ENCODE measurements at regions not wholly inside any gene's neighbourhood (a gene's known extent, or its start where the extent isn't known, plus 50 kb on each side); places are given as distances from the start of the nearest gene placed in this dataset.

- DNase-seq, result no peak
These were observed 125.3 kb upstream of the B3GAT1 start for GRCh38 chr11:134537296-134537695.

DNA sequence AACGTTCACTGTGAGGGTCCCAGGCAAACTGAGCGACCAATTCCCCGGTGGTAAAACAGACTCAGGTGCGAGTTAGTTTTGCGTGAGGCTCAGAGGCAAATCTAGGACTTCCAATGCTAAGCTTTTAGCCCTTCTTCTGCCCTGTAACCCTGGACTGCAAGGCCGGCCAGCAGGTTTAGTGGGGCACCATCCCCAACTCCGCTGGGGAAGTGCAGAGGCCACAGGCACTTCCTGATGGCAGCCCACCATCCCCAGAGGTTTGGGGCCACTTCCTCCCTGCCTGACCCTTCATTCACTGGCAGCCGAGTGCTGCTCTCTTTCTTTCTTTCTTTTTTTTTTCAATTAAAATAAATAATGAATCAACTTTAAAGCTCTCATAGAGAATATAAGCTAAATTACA lies 124.6 kb upstream of the B3GAT1 start:
- no peak for DNase-seq

DNA sequence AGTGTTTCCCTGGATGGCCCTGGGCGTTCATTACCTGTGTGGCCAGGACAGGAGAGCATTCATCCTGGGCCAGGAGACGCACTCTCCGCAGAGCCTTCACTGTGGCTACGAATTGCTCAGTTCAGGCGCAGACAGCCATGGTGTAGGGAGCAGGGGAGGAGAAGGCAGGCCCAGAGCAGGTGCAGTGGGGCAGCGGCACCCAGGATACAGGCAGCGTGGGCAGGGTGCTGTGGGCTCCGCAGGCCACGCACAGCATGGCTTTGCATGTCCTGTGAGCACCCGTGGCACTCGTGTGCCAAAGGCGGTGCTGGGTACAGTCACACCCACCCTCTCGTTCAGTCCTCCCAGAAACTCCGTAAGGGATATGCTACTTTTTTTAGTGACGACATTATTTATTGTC lies 124.2 kb upstream of the B3GAT1 start:
- no peak for DNase-seq

DNA sequence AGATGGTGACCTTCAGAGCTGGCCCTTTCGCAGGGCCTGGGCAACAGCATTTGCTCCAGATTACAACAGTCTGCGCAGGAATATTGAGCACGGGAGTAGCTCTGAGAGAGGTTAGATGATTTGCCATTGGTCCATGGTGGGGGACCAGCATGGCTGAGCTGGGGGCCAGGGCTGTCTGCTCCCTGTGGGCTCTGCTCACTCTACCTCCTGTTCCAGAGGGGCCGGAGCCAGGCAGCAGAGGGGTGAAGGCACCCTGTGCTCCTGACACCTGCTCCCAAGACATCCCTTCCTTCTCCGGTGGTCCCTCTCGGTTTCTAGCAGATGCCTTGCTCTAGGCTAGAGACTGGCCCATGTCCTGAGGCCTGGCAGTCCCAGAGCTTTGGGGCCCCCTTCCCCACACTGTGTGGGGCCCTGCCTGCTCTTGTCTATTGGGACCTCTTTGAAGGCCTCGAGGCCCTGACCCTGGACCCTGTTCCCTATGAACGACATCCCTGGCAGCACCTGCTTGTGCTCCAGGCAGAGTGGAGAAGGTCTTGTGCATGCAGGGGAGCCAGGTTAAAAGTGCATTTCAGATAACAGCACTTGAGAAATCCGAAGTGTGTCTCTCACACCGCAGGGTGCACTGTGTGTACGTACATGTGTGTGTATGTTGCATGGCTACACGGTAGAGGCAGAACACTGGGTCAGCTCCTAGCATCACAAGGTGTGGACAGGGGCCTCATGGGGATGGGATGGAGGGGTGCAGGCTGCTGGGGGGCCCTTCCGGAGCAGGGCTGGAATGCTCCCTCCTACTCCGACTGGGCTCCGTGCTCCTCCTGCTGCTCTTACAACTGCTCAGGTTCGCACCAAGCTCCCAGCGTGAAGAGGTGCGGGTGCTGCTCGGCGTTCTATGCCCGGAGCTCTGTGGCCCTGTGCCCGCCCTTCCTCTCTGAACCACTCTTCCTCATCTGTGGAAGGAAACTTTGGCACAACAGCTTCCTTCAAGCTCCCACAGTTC lies 123.3 kb upstream of the B3GAT1 start:
- no peak for DNase-seq

- DNase-seq, result no peak
These were observed 121.5 kb upstream of the B3GAT1 start for GRCh38 chr11:134533511-134533910.

- DNase-seq, result no peak
These were observed 120.9 kb upstream of the B3GAT1 start for GRCh38 chr11:134532921-134533421.

DNA sequence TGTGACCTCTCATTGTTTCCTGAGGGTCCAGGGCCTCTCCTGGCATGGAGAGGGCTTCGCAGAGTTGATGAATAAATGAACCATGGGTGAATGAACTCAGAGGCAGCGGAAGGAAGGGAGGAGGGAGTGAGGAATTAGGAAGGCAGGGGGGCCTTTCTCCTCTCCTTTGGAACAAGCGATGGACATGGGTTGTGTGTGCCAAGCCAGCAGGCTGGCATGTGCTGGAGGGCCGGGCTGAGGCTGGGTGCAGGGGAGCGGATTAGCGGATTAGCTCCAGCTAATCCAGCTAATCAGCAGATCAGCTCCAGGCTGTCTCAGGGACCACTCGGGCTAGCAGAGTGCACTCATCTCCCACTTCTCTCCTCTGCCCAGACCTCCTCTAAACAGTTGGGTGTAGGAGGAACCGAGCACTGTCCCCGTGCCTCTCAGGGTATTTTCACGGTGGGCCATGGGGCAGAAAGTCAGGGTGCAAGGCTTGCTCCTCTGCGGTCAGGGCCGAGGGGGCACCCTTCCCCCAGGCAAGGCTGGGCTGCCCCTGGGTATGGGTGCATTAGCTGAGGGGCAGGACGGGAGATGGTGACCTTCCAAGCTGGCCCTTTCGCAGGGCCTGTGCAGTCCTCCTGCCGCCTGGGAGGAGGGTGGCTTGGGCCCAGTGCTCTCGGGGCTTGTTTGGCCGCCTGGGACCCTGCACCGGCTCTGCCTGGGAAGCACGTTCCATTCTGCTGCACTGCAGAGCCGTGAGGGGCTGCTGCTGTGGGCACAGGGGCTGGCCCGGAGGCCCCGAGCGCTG lies 120.3 kb upstream of the B3GAT1 start:
- no peak for DNase-seq

- no peak for DNase-seq
These were observed 119.5 kb upstream of the B3GAT1 start for GRCh38 chr11:134531327-134532130.

DNA sequence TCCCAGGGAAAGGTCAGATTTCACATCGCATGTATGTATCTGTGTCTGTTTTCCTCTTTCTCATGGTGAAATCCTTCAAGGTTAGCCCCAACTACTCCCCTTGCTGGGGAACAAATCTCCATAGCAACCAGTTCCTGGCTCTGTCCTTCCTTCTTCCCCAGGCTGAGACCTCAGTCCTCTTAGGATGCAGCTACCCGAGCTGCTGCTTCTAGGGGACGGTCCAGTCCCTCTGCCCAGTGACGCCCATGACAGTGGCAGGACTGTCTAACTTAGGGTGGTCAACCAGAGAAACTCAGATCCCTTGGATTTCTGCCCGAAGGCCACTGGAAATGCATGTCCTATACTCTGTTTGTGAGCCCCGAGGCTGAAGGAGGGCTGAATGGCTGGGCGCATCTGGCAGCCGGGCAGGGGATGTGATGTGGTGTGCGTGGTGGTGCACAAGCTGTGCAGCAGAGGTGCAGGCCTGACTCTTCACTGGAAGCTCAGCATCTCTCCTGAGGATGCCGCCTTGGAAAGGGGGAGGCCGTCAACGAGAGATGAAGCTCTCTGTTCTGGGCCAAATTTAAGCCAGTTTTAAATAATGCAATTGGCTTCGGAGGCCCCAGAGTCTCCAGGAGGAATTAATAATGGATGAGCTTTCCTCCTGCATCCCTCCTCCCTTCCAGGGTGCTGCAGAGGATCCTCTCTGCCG lies 118.7 kb upstream of the B3GAT1 start:
- DNase-seq, result no peak

- DNase-seq, result no peak
These were observed 117.4 kb upstream of the B3GAT1 start for GRCh38 chr11:134529212-134530096.

DNA sequence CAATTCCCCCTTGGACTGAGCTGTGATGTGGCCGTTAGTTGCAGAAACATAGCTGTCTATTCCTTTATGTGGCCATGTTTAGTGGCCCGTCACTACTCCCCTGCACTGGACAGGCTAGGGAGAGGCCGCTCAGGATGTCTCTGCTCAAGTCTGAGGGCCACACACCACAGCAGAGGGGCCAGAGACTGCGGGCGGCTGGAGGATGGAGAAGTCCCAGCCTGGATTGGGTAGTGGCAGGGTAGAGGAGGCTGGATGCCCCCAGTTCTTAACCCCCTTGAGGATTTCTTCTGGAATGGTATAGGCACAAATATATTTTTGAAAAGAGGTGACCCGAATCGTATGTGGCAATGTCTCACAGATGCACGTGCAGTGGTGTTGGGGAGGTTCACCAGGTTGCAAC lies 116.4 kb upstream of the B3GAT1 start:
- DNase-seq, result no peak

- DNase-seq, result no peak
These were observed 115.6 kb upstream of the B3GAT1 start for GRCh38 chr11:134527382-134528243.

- no peak for DNase-seq
These were observed 113.1 kb upstream of the B3GAT1 start for GRCh38 chr11:134524896-134525845.

DNA sequence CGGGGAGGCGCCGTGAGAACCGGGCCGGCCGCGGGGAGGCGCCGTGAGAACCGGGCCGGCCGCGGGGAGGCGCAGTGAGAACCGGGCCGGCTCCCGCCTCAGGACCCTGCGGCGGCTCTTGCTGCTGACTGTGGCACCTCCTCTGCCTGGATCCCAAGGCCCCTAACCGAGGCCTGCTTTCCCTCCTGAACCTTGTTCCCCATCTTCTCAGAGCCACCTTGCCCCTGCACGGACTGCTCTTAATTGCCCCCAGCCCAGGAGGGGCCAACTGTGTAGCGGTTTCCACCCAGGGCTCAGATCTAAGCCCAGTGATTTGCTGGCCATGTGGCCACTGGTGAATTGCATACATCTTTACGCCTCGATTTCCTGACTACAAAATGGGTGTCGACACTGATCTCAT lies 112.2 kb upstream of the B3GAT1 start:
- DNase-seq, result no peak

DNA sequence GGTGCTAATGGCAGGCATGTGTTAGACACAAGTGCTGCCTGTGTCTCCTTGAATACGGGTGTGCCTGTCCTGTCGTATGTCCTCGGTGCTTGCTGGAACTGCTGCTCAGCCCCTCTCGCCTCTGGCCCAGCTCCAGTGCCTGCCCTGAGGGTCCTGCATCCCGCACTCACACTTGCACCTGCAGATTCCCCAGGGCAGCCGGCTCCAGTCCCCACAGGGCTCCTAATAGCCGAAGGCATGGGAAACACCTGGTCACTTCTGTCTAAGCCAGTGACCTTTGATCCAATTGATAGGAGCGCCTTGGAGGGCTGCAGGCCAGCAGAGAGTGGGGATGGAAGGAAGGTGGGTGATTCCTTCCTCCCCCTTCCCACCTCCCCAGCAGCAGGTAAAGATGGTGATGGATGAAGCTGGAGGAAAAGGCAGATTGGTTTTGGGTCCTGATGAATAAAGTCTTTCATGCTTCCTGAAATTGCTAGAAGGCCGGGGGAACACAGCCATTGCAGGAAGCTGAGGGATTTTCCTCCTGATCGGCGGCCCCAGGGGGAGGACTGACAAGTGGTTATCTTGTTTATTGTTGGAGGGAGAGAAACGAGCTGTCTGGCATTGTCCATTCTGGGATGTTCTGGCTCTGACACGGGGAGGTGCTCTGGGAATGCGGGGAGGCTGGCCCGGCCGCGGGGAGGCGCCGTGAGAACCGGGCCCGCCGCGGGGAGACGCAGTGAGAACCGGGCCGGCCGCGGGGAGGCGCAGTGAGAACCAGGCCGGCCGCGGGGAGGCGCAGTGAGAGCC lies 110.9 kb upstream of the B3GAT1 start:
- no peak for DNase-seq

DNA sequence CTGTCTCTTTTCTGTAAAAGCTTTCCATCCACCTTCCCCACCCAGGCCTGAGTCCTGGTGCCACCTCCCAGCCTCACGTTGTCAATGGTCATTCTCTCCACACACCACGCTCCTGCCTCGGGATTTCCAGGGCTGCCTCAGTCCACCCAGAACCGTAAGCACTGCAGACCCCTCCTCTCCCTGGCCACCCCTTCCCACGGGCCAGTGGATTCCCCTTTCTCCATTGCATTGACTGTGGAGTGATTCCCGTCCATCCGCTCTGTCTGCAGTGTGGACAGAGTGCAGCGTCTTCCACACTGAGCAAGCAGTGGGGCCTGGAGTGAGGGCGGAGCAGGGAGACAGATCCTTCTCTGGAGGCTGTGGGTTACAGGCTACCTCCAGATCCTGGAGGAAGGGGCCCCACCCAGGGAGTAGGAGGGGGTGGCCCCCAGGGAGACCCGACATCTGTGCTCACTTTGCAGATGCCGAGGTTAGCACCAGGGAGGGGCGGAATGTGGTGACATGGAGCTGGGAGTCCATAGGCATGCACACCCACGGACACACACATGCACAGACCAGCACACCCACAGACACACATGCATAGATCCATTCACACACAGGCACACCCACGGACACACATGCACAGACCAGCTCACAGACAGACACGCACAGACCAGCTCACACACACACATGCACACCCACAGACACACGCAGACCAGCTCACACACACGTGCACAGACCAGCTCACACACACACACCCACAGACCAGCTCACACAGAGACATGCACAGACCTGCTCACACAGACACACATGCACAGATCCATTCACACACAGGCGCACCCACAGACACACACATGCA lies 109.6 kb upstream of the B3GAT1 start:
- DNase-seq, result no peak

- no peak for DNase-seq
These were observed 109.0 kb upstream of the B3GAT1 start for GRCh38 chr11:134521001-134521400.
